Panc1 (cell line): ENCODE measurements at regions not wholly inside any gene's neighbourhood (a gene's known extent, or its start where the extent isn't known, plus 50 kb on each side); places are given as distances from the start of the nearest gene placed in this dataset.

Experiments used
- ATAC-seq: fragments of 200-7000 bp; cut with Tn5 transposase; 2 replicates; pipeline ENCODE4 v1.9.1; 2020; ENCODE audit warnings: mild to moderate bottlenecking, moderate library complexity
- BruUV-seq: library from RNA; stranded (reverse); fragments of 400-500 nt; replicated peaks from 2 replicates; lab custom pipeline; 2021; lab: Mats Ljungman, UMichigan
- CTCF ChIA-PET: fragments of 300-600 bp; sonication (Branson Sonifier 250); formaldehyde crosslinking; loops from one replicate; lab custom pipeline; 2022; ENCODE audit warnings: antibody characterized with exemption; lab: Charles Lee
- POLR2A ChIA-PET: fragments of 300-600 bp; sonication (Branson Sonifier 250); formaldehyde crosslinking; loops from one replicate; lab custom pipeline; 2022; ENCODE audit warnings: antibody characterized with exemption; lab: Charles Lee
- DNase-seq: peaks from one replicate; pipeline ENCODE4 v3.0.0-alpha.2; 2010; ENCODE audit warnings: low read depth, low spot score
- H3K27ac ChIP-seq: 2 replicates; pipeline ENCODE4 v1.5.1; 2011; ENCODE audit warnings: mild to moderate bottlenecking, low read length, inconsistent platforms
- H3K27me3 ChIP-seq: fragments of 200-500 bp; sonication (Bioruptor generic); 2 replicates; pipeline ENCODE4 v1.6.0; 2014; ENCODE audit warnings: low read length, inconsistent platforms; ENCODE audit not compliant: control insufficient read depth, insufficient read depth
- H3K36me3 ChIP-seq: fragments of 200-500 bp; sonication (Bioruptor generic); 2 replicates; pipeline ENCODE4 v1.5.1; 2014; ENCODE audit warnings: inconsistent platforms, mild to moderate bottlenecking, low read length, moderate library complexity; ENCODE audit not compliant: control insufficient read depth, insufficient read depth
- H3K4me1 ChIP-seq: 2 replicates; pipeline ENCODE4 v1.5.1; 2011; ENCODE audit warnings: inconsistent platforms, mild to moderate bottlenecking, low read length, moderate library complexity; ENCODE audit not compliant: control insufficient read depth, insufficient read depth
- H3K4me3 ChIP-seq, 2 experiments: 2 replicates each; pipeline ENCODE4 v1.5.1; 2011 to 2012; ENCODE audit warnings: low read depth in 2 of 2, low read length in 2 of 2, mild to moderate bottlenecking in 2 of 2, inconsistent platforms in 1 of 2, moderate library complexity in 1 of 2
- H3K9me3 ChIP-seq: fragments of 200-500 bp; sonication (Bioruptor generic); 2 replicates; pipeline ENCODE4 v1.5.1; 2014; ENCODE audit warnings: low read depth, mild to moderate bottlenecking, inconsistent platforms, low read length, moderate library complexity; ENCODE audit not compliant: control insufficient read depth, insufficient read depth
- CTCF ChIP-seq: fragments of 450-650 bp; IDR thresholded peaks from 2 replicates; pipeline ENCODE4 v1.5.1; 2017; ENCODE audit warnings: mild to moderate bottlenecking
- POLR2AphosphoS5 ChIP-seq: IDR thresholded peaks from 2 replicates; pipeline ENCODE4 v1.6.1; 2012; ENCODE audit warnings: mild to moderate bottlenecking, low read depth, low read length, moderate library complexity
- REST ChIP-seq, 2 experiments: IDR thresholded peaks; 2 replicates each; pipeline ENCODE4 v1.6.1; 2011 to 2012; ENCODE audit warnings: low read depth in 2 of 2, control low read depth in 1 of 2, low read length in 1 of 2, mild to moderate bottlenecking in 1 of 2, moderate library complexity in 1 of 2; ENCODE audit not compliant: insufficient read depth in 1 of 2
- SIN3A ChIP-seq: IDR thresholded peaks from 2 replicates; pipeline ENCODE4 v1.6.1; 2012; ENCODE audit warnings: low read depth, mild to moderate bottlenecking, low read length, moderate library complexity, borderline replicate concordance; ENCODE audit not compliant: insufficient read depth
- TCF7L2 ChIP-seq: IDR thresholded peaks from 2 replicates; pipeline ENCODE4 v1.6.1; 2011; ENCODE audit warnings: mild to moderate bottlenecking, low read depth, low read length, inconsistent platforms
- in situ Hi-C: cut with HindIII; loops from 2 replicates; pipeline ENCODE4 v1.10.0; 2016; ENCODE audit warnings: low sequenced_read_pairs, low pct_unique_long_range_greater_than_20kb
- intact Hi-C: fragments of 100-400 bp; cut with micrococcal nuclease; formaldehyde crosslinking; loops from one replicate; pipeline ENCODE4 v1.10.0; 2022; ENCODE audit not compliant: unreplicated experiment

GRCh38 chr3:115486880-115487279 lies 136.4 kb upstream of the GAP43 start:
- intact Hi-C loops (no loop called here), in situ Hi-C loops (no loop called here)
- CTCF ChIA-PET: interaction anchor here (0.6 kb wide), 1 partner anchor 273 kb away, joined by 5 read pairs; no protein-coding TSS in a partner anchor
- no TSS peak for BruUV-seq
- no peaks in the 10 kb centered on the region for H3K4me1 ChIP-seq
- H3K27me3 ChIP-seq: no peaks in the 10 kb centered on the region
- H3K4me3 ChIP-seq: no peak overlapping the region
- TF ChIP-seq SIN3A: no peak
- no peak for TF ChIP-seq POLR2AphosphoS5
- no peak for TF ChIP-seq TCF7L2
- TF ChIP-seq REST (IDR thresholded peaks at IDR 0.05; ENCODE audit: insufficient read depth in 1 of 2, low read depth in 2 of 2, low read length in 1 of 2): no peak
- no peak for TF ChIP-seq CTCF
- no peaks in the 10 kb centered on the region for H3K9me3 ChIP-seq
- no peaks in the 10 kb centered on the region for H3K36me3 ChIP-seq
- POLR2A ChIA-PET: no interaction called here
- H3K27ac ChIP-seq: no peak overlapping the region
- no peak for DNase-seq
- ATAC-seq: no peak

- Histone ChIP-seq H3K9me3 (no peaks in the 10 kb centered on the region), H3K36me3 (no peaks in the 10 kb centered on the region), H3K27me3 (no peaks in the 10 kb centered on the region), H3K4me3 (no peak overlapping the region), H3K27ac (no peak overlapping the region), H3K4me1 (no peaks in the 10 kb centered on the region)
- DNase-seq (no peak), ATAC-seq (no peak)
- POLR2A ChIA-PET: no interaction called here
- TF ChIP-seq TCF7L2: no peak
- no peak for TF ChIP-seq POLR2AphosphoS5
- no peak for TF ChIP-seq REST (IDR thresholded peaks at IDR 0.05; ENCODE audit: insufficient read depth in 1 of 2, low read depth in 2 of 2, low read length in 1 of 2)
- TF ChIP-seq SIN3A: no peak
- TF ChIP-seq CTCF: no peak
- CTCF ChIA-PET: no interaction called here
- intact Hi-C loops (no loop called here), in situ Hi-C loops (no loop called here)
- no TSS peak for BruUV-seq
Measured at GRCh38 chr3:115487968-115488367, 135.3 kb upstream of the GAP43 start.
